ENCODE measurements at regions not wholly inside any gene's neighbourhood (a gene's known extent, or its start where the extent isn't known, plus 50 kb on each side); places are given as distances from the start of the nearest gene placed in this dataset.
"Not testable (repeated sequence)": the region's sequence is repeated elsewhere in the genome, so short reads cannot be mapped to it uniquely, and the experiment has no call there.

GRCh38 chr12:71312768-71313403 is 126.7 kb upstream of the LGR5 start:
- no peaks in the 10 kb centered on the region for H3K4me1 ChIP-seq (replicated peaks; ENCODE audit: insufficient read depth)
- no peak overlapping the region for H3K27ac ChIP-seq
- H3K4me3 ChIP-seq: no peak overlapping the region
- no peak for DNase-seq
- no peak for TF ChIP-seq EZH2 (IDR thresholded peaks at IDR 0.05; ENCODE audit: low read depth)
- H3K4me2 ChIP-seq: no peak overlapping the region
- BruUV-seq (replicated peaks): no TSS peak
- POLR2A ChIA-PET (ENCODE audit: unreplicated experiment): interaction anchor here (0.6 kb wide), 1 partner anchor 430 kb away, joined by 4 read pairs; no protein-coding TSS in a partner anchor
- no peaks in the 10 kb centered on the region for H3K9me2 ChIP-seq (ENCODE audit: insufficient read depth)
- intact Hi-C loops (cut with micrococcal nuclease; ENCODE audit: unreplicated experiment): no loop called here
- no peaks in the 10 kb centered on the region for H3K27me3 ChIP-seq (ENCODE audit: insufficient read depth, low read depth)
- CTCF ChIA-PET: no interaction called here
- no peaks in the 10 kb centered on the region for H4K20me1 ChIP-seq (ENCODE audit: insufficient read depth)
- H2AFZ ChIP-seq: no peak overlapping the region
- H3K36me3 ChIP-seq (ENCODE audit: low read depth): no peaks in the 10 kb centered on the region
- no peaks in the 10 kb centered on the region for H3F3A ChIP-seq (ENCODE audit: insufficient read depth, low read depth)
- H3K9me3 ChIP-seq (ENCODE audit: insufficient read depth, low read depth): no peaks in the 10 kb centered on the region; the same call in 1 of the 2 replicates
- H3K79me2 ChIP-seq (ENCODE audit: low read depth): no peaks in the 10 kb centered on the region

GRCh38 chr12:71311611-71312010 is 128.0 kb upstream of the LGR5 start:
- H3K79me2 ChIP-seq (ENCODE audit: low read depth); H3K27ac ChIP-seq; H3K36me3 ChIP-seq (ENCODE audit: low read depth); POLR2A ChIA-PET (ENCODE audit: unreplicated experiment); H3K9me2 ChIP-seq (ENCODE audit: insufficient read depth); DNase-seq; H3K4me3 ChIP-seq; H3F3A ChIP-seq (ENCODE audit: insufficient read depth, low read depth); H3K9me3 ChIP-seq (ENCODE audit: insufficient read depth, low read depth); H3K27me3 ChIP-seq (ENCODE audit: insufficient read depth, low read depth); H3K4me2 ChIP-seq; intact Hi-C loops (cut with micrococcal nuclease; ENCODE audit: unreplicated experiment); BruUV-seq (replicated peaks); H4K20me1 ChIP-seq (ENCODE audit: insufficient read depth); H2AFZ ChIP-seq; H3K4me1 ChIP-seq (replicated peaks; ENCODE audit: insufficient read depth); CTCF ChIA-PET: not testable (repeated sequence)

- no peaks in the 10 kb centered on the region; the same call in 1 of the 2 replicates for H3K9me3 ChIP-seq (ENCODE audit: insufficient read depth, low read depth)
- H3K4me3 ChIP-seq: no peak overlapping the region
- H3K4me2 ChIP-seq: no peak overlapping the region
- H3K27ac ChIP-seq: no peak overlapping the region
- H3K36me3 ChIP-seq (ENCODE audit: low read depth): no peaks in the 10 kb centered on the region
- H3K4me1 ChIP-seq (replicated peaks; ENCODE audit: insufficient read depth): no peaks in the 10 kb centered on the region
- H2AFZ ChIP-seq: no peak overlapping the region
- no peaks in the 10 kb centered on the region for H3K9me2 ChIP-seq (ENCODE audit: insufficient read depth)
- no TSS peak for BruUV-seq (replicated peaks)
- no peak for DNase-seq
- CTCF ChIA-PET: no interaction called here
- POLR2A ChIA-PET (ENCODE audit: unreplicated experiment): no interaction called here
- intact Hi-C loops (cut with micrococcal nuclease; ENCODE audit: unreplicated experiment): no loop called here
- H3K79me2 ChIP-seq (ENCODE audit: low read depth): no peaks in the 10 kb centered on the region
- no peaks in the 10 kb centered on the region for H3F3A ChIP-seq (ENCODE audit: insufficient read depth, low read depth)
- H4K20me1 ChIP-seq (ENCODE audit: insufficient read depth): no peaks in the 10 kb centered on the region
- no peak for TF ChIP-seq CTCF (conservative IDR thresholded peaks at IDR 0.05)
- TF ChIP-seq EZH2 (IDR thresholded peaks at IDR 0.05; ENCODE audit: low read depth): no peak
- H3K27me3 ChIP-seq (ENCODE audit: insufficient read depth, low read depth): no peaks in the 10 kb centered on the region
These were observed 132.8 kb upstream of the LGR5 start for GRCh38 chr12:71306808-71307207.

GRCh38 chr12:71304306-71304705 is 135.3 kb upstream of the LGR5 start:
- H3K4me2 ChIP-seq: no peak overlapping the region
- no peaks in the 10 kb centered on the region for H3K4me1 ChIP-seq (replicated peaks; ENCODE audit: insufficient read depth)
- no peaks in the 10 kb centered on the region for H3K79me2 ChIP-seq (ENCODE audit: low read depth)
- H3K27me3 ChIP-seq (ENCODE audit: insufficient read depth, low read depth): no peaks in the 10 kb centered on the region
- no peak overlapping the region for H3K27ac ChIP-seq
- intact Hi-C loops (cut with micrococcal nuclease; ENCODE audit: unreplicated experiment): no loop called here
- no peak overlapping the region for H3K4me3 ChIP-seq
- H3K9me3 ChIP-seq (ENCODE audit: insufficient read depth, low read depth): no peaks in the 10 kb centered on the region
- H4K20me1 ChIP-seq (ENCODE audit: insufficient read depth): no peaks in the 10 kb centered on the region
- no peak for TF ChIP-seq CTCF (conservative IDR thresholded peaks at IDR 0.05)
- TF ChIP-seq EZH2 (IDR thresholded peaks at IDR 0.05; ENCODE audit: low read depth): no peak
- no peaks in the 10 kb centered on the region for H3K9me2 ChIP-seq (ENCODE audit: insufficient read depth)
- H3K36me3 ChIP-seq (ENCODE audit: low read depth): no peaks in the 10 kb centered on the region
- no peaks in the 10 kb centered on the region for H3F3A ChIP-seq (ENCODE audit: insufficient read depth, low read depth)
- H2AFZ ChIP-seq: no peak overlapping the region
- no peak for DNase-seq
- CTCF ChIA-PET: no interaction called here
- POLR2A ChIA-PET (ENCODE audit: unreplicated experiment): no interaction called here
- BruUV-seq (replicated peaks): no TSS peak

All from PC-9 (cell line).